H1 (cell line): ENCODE measurements at regions not wholly inside any gene's neighbourhood (a gene's known extent, or its start where the extent isn't known, plus 50 kb on each side); places are given as distances from the start of the nearest gene placed in this dataset.

Source experiments
- CTCF ChIA-PET: fragments of 300-600 bp; sonication (Branson Sonifier 250); formaldehyde crosslinking; loops from one replicate; lab custom pipeline; 2021; ENCODE audit not compliant: partially characterized antibody; lab: Charles Lee
- POLR2A ChIA-PET: fragments of 300-600 bp; sonication (Branson Sonifier 250); formaldehyde crosslinking; loops from one replicate; lab custom pipeline; 2021; ENCODE audit warnings: inconsistent platforms; ENCODE audit not compliant: partially characterized antibody; lab: Charles Lee
- DNase-seq, 2 experiments: peaks; one replicate each; pipeline versions ENCODE4 v3.0.0 to v3.0.0-alpha.2; 2010 to 2022; ENCODE audit warnings: low spot score in 2 of 2, low read depth in 1 of 2, mixed read lengths in 1 of 2
- FAIRE-seq: peaks from 2 replicates; lab custom pipeline; 2011; peaks lifted over from hg19 to GRCh38; lab: Jason Lieb, UNC
- H2AFZ ChIP-seq: 2 replicates; pipeline ENCODE4 v1.8.1; 2012; ENCODE audit warnings: low read length, inconsistent platforms
- H2AK5ac ChIP-seq: 2 replicates; pipeline ENCODE4 v1.6.1; 2013; ENCODE audit warnings: low read depth, low read length
- H2BK120ac ChIP-seq: replicated peaks from 2 replicates; pipeline ENCODE3; 2013; ENCODE audit warnings: low read depth, low read length, inconsistent platforms
- H2BK12ac ChIP-seq: 2 replicates; pipeline ENCODE4 v1.6.1; 2013; ENCODE audit warnings: low read depth, low read length
- H2BK15ac ChIP-seq: 2 replicates; pipeline ENCODE4 v1.6.1; 2013; ENCODE audit warnings: low read length
- H2BK20ac ChIP-seq: 2 replicates; pipeline ENCODE4 v1.6.1; 2013; ENCODE audit warnings: low read length
- H2BK5ac ChIP-seq: 2 replicates; pipeline ENCODE4 v1.6.1; 2013; ENCODE audit warnings: low read depth, low read length
- H3K14ac ChIP-seq: 2 replicates; pipeline ENCODE4 v1.6.1; 2013; ENCODE audit warnings: inconsistent platforms; ENCODE audit not compliant: insufficient read length
- H3K18ac ChIP-seq: 2 replicates; pipeline ENCODE4 v1.6.1; 2013; ENCODE audit warnings: low read length; ENCODE audit errors: extremely low read depth
- H3K23ac ChIP-seq: 2 replicates; pipeline ENCODE4 v1.6.1; 2013; ENCODE audit warnings: inconsistent platforms; ENCODE audit not compliant: insufficient read length
- H3K23me2 ChIP-seq: 2 replicates; pipeline ENCODE4 v1.6.1; 2013; ENCODE audit warnings: low read depth, low read length
- H3K27ac ChIP-seq: 2 replicates; pipeline ENCODE4 v1.6.1; 2011; ENCODE audit warnings: low read depth, low read length, inconsistent platforms
- H3K27me3 ChIP-seq, 4 experiments: replicated peaks in 1 of 4; 1 replicate in 1 of 4; 2 replicates in 3 of 4; pipeline versions ENCODE4 v1.6.1 to v1.8.1; 2011 to 2013; ENCODE audit warnings: low read length in 3 of 4, mild to moderate bottlenecking in 3 of 4, inconsistent platforms in 2 of 4, mixed read lengths in 2 of 4, moderate library complexity in 1 of 4; ENCODE audit not compliant: control insufficient read depth in 3 of 4, insufficient read depth in 3 of 4; ENCODE audit errors: extremely low read depth in 1 of 4
- H3K36me3 ChIP-seq, 4 experiments: 2 replicates each; pipeline versions ENCODE4 v1.6.1 to v1.8.1; 2011 to 2013; ENCODE audit warnings: mild to moderate bottlenecking in 4 of 4, low read length in 3 of 4, moderate library complexity in 2 of 4, control low read depth in 1 of 4, inconsistent platforms in 1 of 4; ENCODE audit not compliant: insufficient read depth in 4 of 4, control insufficient read depth in 2 of 4
- H3K4ac ChIP-seq: replicated peaks from 2 replicates; pipeline ENCODE3; 2013; ENCODE audit warnings: low read length, low read depth, mixed read lengths, inconsistent platforms; ENCODE audit not compliant: insufficient read length
- H3K4me1 ChIP-seq, 4 experiments: replicated peaks in 1 of 4; 1 replicate in 1 of 4; 2 replicates in 3 of 4; pipeline versions ENCODE4 v1.6.1 to v1.8.1; 2011 to 2013; ENCODE audit warnings: low read length in 3 of 4, inconsistent platforms in 2 of 4, mixed read lengths in 1 of 4; ENCODE audit not compliant: insufficient read depth in 4 of 4, control insufficient read depth in 3 of 4
- H3K4me2 ChIP-seq, 2 experiments: 2 replicates each; pipeline versions ENCODE4 v1.6.1 to v1.8.1; 2011 to 2013; ENCODE audit warnings: low read depth in 2 of 2, low read length in 2 of 2, control low read depth in 1 of 2, inconsistent platforms in 1 of 2, mild to moderate bottlenecking in 1 of 2; ENCODE audit not compliant: insufficient read depth in 1 of 2
- H3K4me3 ChIP-seq, 4 experiments: fragments of 200-600, 300-600 bp in 1 of 4; sonication (generic), shearing (Covaris generic), sonication (Bioruptor Twin) in 1 of 4; 2 replicates each; pipeline versions ENCODE4 v1.5.1 to v1.8.1; 2011 to 2016; ENCODE audit warnings: low read length in 4 of 4, low read depth in 3 of 4, control low read depth in 2 of 4, inconsistent platforms in 2 of 4, mild to moderate bottlenecking in 2 of 4, mixed read lengths in 1 of 4, moderate library complexity in 1 of 4; ENCODE audit not compliant: insufficient read depth in 2 of 4; ENCODE audit errors: extremely low read depth in 1 of 4
- H3K56ac ChIP-seq: replicated peaks from 2 replicates; pipeline ENCODE3; 2013; ENCODE audit warnings: low read depth, mild to moderate bottlenecking, mixed read lengths, low read length, inconsistent platforms; ENCODE audit not compliant: insufficient read length
- H3K79me1 ChIP-seq: 2 replicates; pipeline ENCODE4 v1.6.1; 2013; ENCODE audit warnings: low read depth, low read length, control low read depth
- H3K79me2 ChIP-seq, 2 experiments: 2 replicates each; pipeline versions ENCODE4 v1.6.1 to v1.8.1; 2012 to 2013; ENCODE audit warnings: low read length in 2 of 2, mild to moderate bottlenecking in 2 of 2, inconsistent platforms in 1 of 2; ENCODE audit not compliant: insufficient read depth in 2 of 2, control insufficient read depth in 1 of 2
- H3K9ac ChIP-seq, 4 experiments: replicated peaks in 1 of 4; 1 replicate in 1 of 4; 2 replicates in 3 of 4; pipeline versions ENCODE4 v1.6.1 to v1.8.1; 2011 to 2013; ENCODE audit warnings: low read depth in 3 of 4, low read length in 3 of 4, control low read depth in 2 of 4, mild to moderate bottlenecking in 2 of 4, moderate library complexity in 2 of 4, inconsistent platforms in 1 of 4; ENCODE audit errors: extremely low read depth in 1 of 4
- H3K9me3 ChIP-seq, 2 experiments: 2 replicates each; pipeline versions ENCODE4 v1.6.1 to v1.8.1; 2012 to 2013; ENCODE audit warnings: mild to moderate bottlenecking in 2 of 2, moderate library complexity in 2 of 2, control low read depth in 1 of 2, inconsistent platforms in 1 of 2, low read depth in 1 of 2, low read length in 1 of 2, mixed read lengths in 1 of 2; ENCODE audit not compliant: insufficient read depth in 2 of 2
- H4K20me1 ChIP-seq, 2 experiments: replicated peaks in 1 of 2; 2 replicates each; pipeline versions ENCODE3 to v1.8.1; 2011 to 2013; ENCODE audit warnings: inconsistent platforms in 2 of 2, low read length in 2 of 2, mild to moderate bottlenecking in 1 of 2; ENCODE audit not compliant: insufficient read depth in 2 of 2, control insufficient read depth in 1 of 2
- H4K5ac ChIP-seq: 2 replicates; pipeline ENCODE4 v1.6.1; 2013; ENCODE audit warnings: low read length, low read depth, mixed read lengths, inconsistent platforms; ENCODE audit not compliant: insufficient read length
- H4K8ac ChIP-seq: 2 replicates; pipeline ENCODE4 v1.8.0; 2013; ENCODE audit warnings: mild to moderate bottlenecking, moderate library complexity, low read length, inconsistent platforms; ENCODE audit not compliant: insufficient read depth; ENCODE audit errors: extremely low read depth
- H4K91ac ChIP-seq: replicated peaks from 2 replicates; pipeline ENCODE3; 2013; ENCODE audit warnings: low read length, mixed read lengths, inconsistent platforms; ENCODE audit not compliant: insufficient read length
- EP300 ChIP-seq, 2 experiments: IDR thresholded peaks; 1 replicate in 1 of 2; 2 replicates in 1 of 2; pipeline ENCODE4 v1.6.1; 2011 to 2012; ENCODE audit warnings: low read depth in 2 of 2, low read length in 2 of 2, mild to moderate bottlenecking in 2 of 2, borderline replicate concordance in 1 of 2, inconsistent platforms in 1 of 2, moderate library complexity in 1 of 2
- FOSL1 ChIP-seq: IDR thresholded peaks from 2 replicates; pipeline ENCODE4 v1.6.1; 2011; ENCODE audit warnings: mild to moderate bottlenecking, low read depth, low read length, moderate library complexity; ENCODE audit not compliant: insufficient read depth
- RFX5 ChIP-seq: IDR thresholded peaks from 2 replicates; pipeline ENCODE4 v1.6.1; 2011; ENCODE audit warnings: low read depth, low read length, improper control_type of control experiment, borderline replicate concordance
- RNF2 ChIP-seq: fragments of 200-900, 300-1000 bp; sonication (generic); IDR thresholded peaks from 2 replicates; pipeline ENCODE4 v1.7.1; 2016; ENCODE audit warnings: borderline replicate concordance, low read depth, mild to moderate bottlenecking, antibody characterized with exemption, low read length; ENCODE audit not compliant: poor library complexity, severe bottlenecking; ENCODE audit errors: missing control alignments
- YY1 ChIP-seq: IDR thresholded peaks from 2 replicates; pipeline ENCODE4 v1.6.1; 2011; ENCODE audit warnings: low read depth, mild to moderate bottlenecking, low read length
- ZNF274 ChIP-seq: IDR thresholded peaks from 2 replicates; pipeline ENCODE4 v1.7.0; 2012; ENCODE audit warnings: low read length, borderline replicate concordance; ENCODE audit errors: extremely low read depth
- TF ChIP-seq, protein P1 (sequence below): IDR thresholded peaks from 2 replicates; pipeline ENCODE4 v1.6.1; 2012; ENCODE audit warnings: inconsistent platforms
- TF ChIP-seq, protein P2 (sequence below): IDR thresholded peaks from 2 replicates; pipeline ENCODE4 v1.6.1; 2011; ENCODE audit warnings: low read depth, mild to moderate bottlenecking, low read length; ENCODE audit not compliant: insufficient read depth

DNA sequence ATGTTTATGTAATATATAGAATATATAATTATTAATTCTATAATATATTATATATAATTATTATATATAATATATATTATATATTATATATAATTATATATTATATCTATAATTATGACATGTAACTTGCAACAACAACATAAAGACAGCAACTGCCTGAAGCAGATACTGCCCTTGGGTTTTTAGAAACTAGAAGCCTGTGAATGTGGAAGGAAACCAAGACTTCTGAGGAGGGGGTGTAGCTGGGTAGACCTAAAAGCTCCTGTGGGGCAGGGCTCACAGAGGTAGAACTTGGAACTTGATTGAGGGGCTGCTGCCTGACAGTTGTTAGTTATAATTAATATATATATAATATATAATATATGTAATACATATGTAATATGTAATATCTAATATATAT lies 167.2 kb upstream of the SLIT2 start:
- no peak for FAIRE-seq
- no peak overlapping the region for H3K56ac ChIP-seq

More for the DNA sequence above, 167.2 kb upstream of the SLIT2 start:
- Histone ChIP-seq H4K91ac (no peak overlapping the region), H3K9ac (no peak overlapping the region), H3K79me1 (no peaks in the 10 kb centered on the region), H2BK20ac (no peak overlapping the region), H3K27me3 (no peaks in the 10 kb centered on the region), H4K20me1 (no peaks in the 10 kb centered on the region), H3K23ac (no peak overlapping the region), H2AFZ (no peak overlapping the region), H4K8ac (no peak overlapping the region), H2BK120ac (no peak overlapping the region), H3K4me1 (no peaks in the 10 kb centered on the region), H3K36me3 (no peaks in the 10 kb centered on the region), H2BK15ac (no peak overlapping the region), H3K27ac (no peak overlapping the region), H3K4me2 (no peak overlapping the region), H3K18ac (no peak overlapping the region), H3K79me2 (no peaks in the 10 kb centered on the region), H3K4me3 (no peak overlapping the region), H3K9me3 (no peaks in the 10 kb centered on the region), H3K23me2 (no peaks in the 10 kb centered on the region), H2BK12ac (no peak overlapping the region), H4K5ac (no peak overlapping the region), H2BK5ac (no peak overlapping the region), H3K4ac (no peak overlapping the region), H2AK5ac (no peak overlapping the region), H3K14ac (no peak overlapping the region)
- ChIA-PET POLR2A (no interaction called here), CTCF (no interaction called here)
- no peak for TF ChIP-seq EP300 (IDR thresholded peaks at IDR 0.05; ENCODE audit: borderline replicate concordance in 1 of 2, low read depth in 2 of 2, low read length in 2 of 2)
- TF ChIP-seq, protein P1, sequence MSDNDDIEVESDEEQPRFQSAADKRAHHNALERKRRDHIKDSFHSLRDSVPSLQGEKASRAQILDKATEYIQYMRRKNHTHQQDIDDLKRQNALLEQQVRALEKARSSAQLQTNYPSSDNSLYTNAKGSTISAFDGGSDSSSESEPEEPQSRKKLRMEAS: no peak
- no peak for TF ChIP-seq FOSL1
- no peak for TF ChIP-seq RNF2
- TF ChIP-seq ZNF274: no peak
- TF ChIP-seq YY1: no peak
- TF ChIP-seq RFX5: no peak
- TF ChIP-seq, protein P2, sequence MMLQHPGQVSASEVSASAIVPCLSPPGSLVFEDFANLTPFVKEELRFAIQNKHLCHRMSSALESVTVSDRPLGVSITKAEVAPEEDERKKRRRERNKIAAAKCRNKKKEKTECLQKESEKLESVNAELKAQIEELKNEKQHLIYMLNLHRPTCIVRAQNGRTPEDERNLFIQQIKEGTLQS: no peak
- DNase-seq: no peak
